NCI-H226 (cell line): ENCODE measurements at regions not wholly inside any gene's neighbourhood (a gene's known extent, or its start where the extent isn't known, plus 50 kb on each side); places are given as distances from the start of the nearest gene placed in this dataset.

Source experiments
- DNase-seq: peaks from one replicate; pipeline ENCODE4 v3.0.0-alpha.2; 2015

DNA sequence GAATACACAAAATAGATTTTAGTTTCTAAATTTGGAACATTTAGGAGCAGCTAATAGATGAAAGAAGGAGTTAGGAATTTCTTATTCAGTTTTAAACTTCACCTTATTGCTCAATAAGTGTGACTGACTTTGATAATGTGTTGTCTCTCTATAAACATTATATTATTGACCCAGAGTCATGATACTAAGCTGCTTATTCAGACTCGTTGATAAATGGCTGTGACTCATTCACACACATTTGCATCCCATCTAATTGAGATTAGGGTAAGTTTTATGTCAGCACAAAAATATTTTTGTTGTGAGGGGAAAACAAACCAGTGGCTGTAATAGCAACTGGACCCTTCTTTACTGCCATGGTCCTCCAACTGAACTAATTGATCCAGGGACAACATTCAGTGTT lies 137.6 kb downstream of the GOLIM4 start:
- no peak for DNase-seq

GRCh38 chr3:167952969-167953368 lies 142.8 kb downstream of the GOLIM4 start:
- no peak for DNase-seq

GRCh38 chr3:167950212-167950611 lies 145.5 kb downstream of the GOLIM4 start:
- DNase-seq, result no peak

DNA sequence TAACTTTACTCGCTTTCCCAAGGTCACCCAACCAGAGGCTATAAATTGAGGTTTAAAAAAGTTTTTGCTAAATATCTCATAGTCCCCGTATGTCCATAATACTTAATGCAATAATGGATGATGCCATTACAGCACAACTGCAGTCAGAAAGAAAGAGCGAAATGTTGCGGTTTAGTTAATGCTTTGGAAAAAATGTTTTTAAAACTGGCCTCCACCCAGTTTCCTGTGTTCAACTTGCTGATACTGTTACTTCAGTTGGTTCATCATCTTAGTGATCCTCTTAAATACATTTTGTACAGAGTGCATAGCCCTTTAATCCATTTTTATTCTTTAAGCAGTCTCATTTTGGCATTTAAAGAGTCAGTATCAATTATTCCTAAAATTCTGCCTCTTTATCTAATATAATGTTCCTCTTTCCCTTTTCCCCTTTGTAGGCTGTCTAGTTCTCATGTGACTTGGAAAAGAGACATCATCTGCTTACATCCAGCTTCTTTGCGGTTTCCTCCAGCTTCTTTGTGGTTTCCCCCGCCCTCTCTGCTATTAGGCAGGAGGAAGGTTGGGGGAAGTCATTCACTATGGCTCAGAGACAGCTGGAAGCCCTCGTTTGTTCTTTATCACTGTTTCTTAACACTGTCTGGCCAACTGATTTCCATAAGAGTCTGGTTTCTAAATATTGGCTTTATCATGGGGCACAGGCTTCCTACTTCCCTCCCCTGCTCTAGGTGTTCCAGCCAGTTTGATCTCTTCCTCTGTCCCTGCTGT lies 154.3 kb downstream of the GOLIM4 start:
- DNase-seq, result peak; percentile 63

DNA sequence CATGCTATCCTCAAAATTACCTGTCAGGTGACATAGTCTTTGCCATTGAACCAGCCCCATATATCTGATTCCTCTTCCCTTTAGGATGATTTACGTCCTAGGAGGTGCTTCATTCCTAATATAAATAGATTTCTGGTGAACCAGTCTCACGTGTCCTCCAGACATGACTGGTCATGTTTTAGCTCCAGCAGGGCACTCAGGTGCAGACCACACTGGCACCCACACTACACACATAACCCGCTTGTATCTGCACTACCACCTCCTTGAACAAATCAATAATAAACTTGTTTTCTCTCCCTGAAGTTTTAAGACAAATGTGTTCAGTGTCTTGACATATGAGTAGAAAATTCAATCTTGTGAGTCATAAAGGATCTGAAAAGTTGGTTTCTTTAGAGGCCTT lies 155.5 kb downstream of the GOLIM4 start:
- DNase-seq, result no peak

DNA sequence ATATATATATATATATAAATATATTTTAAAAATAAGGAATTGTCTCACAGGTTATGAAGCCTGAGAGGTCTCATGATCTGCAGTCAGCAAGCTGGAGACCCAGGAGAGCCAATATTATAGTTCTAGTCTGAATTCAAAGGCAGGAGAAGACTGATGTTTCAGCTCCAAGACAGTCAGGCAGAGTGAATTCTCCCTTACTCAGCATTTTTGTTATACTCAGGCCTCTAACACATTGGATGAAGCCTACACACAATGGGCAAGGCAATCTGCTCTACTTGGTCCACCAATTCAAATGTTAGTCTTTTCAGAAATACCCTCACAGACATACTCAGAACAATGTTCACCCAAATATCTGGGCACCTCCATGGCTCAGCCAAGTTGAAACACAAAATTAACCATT lies 157.2 kb downstream of the GOLIM4 start:
- no peak for DNase-seq

DNA sequence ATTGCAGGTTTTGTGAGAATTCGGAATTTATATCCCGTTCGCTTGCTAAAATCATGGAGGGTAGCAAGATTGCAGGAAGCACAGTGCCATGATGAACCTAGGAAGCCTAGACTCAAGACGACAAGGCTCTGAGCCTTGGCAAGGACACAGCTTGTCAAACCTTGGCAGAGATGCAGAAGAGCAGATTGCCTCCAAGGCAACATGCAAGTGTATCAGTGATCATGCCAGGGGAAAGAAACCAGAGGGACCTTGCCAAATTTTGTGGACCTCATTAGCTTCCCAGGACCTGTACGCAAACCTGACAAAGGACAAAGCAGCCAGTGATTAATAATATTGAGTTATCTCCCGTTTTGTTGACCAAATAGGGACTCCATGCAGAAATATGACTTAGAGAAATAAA lies 159.7 kb downstream of the GOLIM4 start:
- no peak for DNase-seq

DNA sequence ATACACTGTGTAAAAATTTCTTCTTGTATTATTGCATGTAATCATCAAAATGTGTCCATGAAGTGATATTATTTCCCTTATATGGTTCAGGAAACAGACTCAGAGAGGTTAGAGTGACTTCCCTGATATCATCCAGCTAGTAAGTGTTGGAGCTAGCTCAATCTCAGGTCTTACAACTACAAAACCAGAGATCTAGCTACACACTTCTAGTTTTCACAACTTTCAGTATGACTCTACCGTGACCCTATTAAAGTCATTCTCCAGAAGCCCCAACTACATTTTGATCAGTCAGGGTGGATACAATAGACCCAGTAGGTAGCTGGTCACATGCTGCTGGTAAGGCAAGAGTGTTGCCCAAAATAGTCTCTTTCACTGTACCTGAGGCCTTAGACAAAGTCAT lies 165.3 kb downstream of the GOLIM4 start:
- DNase-seq, result no peak

DNA sequence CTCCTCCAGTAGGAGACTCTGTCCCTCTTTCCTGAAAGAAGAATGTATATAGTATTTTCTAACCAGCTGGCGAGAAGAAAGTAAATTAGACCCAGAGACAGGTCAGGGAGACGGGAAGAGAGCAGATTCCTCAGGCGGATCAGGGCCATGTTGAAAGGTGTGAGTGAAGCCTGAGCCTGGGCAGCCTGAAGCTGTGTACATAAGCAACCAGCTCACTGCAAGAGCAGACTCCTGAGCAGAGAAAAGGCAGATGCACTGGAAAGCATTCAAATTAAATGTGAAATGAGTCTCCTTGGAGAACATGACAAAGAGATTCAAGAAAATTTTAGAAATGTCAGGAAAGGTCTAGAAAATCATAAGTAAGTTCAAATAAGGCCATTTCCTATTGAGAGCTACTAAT lies 165.8 kb downstream of the GOLIM4 start:
- DNase-seq, result no peak

DNA sequence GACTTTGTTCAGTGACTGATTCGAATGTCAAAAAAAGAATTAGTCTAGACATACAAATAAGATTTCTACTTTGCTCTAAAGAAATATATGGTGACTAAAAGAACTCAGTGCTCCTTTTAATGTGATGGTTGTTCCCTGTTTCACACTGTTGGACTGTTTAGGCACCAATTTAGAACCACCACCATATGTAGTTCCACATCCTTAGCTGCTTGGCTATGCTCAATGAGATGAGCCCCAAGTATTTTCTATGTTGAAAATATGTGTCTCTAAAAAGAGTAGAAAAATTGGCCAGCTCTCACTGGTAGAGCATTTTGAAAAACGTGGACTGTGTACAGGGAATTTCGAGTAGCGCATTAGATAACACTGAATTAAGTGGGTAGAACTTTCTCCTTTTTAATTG lies 167.3 kb downstream of the GOLIM4 start:
- no peak for DNase-seq

DNA sequence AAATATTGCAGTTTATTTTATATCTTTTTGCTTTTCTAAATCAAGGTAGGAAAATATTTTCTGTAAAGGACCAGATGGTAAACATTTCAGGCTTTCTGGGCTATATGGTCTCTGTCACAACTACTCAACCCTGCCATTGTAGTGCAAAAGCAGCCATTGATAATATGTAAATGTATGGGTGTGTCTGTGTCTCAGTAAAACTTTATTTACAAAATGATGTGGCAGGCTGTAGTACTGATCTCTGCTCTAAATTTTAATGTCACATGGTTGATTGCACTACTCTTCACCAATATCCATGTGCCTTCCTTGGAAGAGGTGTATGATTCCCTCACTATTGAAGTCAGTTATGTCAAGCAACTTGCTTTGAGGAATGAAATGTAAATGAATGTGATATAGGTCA lies 175.0 kb downstream of the GOLIM4 start:
- DNase-seq, result no peak

- no peak for DNase-seq
These were observed 176.1 kb downstream of the GOLIM4 start for GRCh38 chr3:167919590-167919989.

- DNase-seq, result no peak
These were observed 177.0 kb downstream of the GOLIM4 start for GRCh38 chr3:167918686-167919085.

DNA sequence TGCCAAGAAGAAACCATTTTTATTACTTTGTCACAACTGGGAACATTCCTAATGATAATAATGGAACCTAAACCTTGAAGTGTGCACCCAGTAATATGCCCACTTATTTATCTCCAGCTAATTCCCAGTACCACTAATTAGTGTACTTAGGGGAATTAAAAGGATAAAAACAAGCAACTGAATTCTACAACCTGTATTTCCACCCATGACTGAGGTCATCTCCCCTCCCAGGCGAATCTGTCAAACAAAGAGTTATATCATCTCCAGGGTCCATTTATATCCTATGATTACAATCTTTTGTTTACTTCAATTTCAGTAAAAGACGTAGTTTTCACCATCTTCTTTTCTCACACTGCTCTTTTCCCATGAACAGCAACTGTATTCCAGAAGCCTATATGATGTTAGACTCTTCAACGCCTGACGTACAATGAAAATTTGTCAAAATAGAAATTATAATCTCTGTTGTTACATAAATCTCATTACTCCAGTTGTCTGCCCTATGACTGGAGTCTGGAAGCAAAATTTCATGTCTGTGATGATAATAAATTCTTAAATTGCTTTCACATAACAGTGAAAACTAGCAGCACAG lies 177.6 kb downstream of the GOLIM4 start:
- no peak for DNase-seq

DNA sequence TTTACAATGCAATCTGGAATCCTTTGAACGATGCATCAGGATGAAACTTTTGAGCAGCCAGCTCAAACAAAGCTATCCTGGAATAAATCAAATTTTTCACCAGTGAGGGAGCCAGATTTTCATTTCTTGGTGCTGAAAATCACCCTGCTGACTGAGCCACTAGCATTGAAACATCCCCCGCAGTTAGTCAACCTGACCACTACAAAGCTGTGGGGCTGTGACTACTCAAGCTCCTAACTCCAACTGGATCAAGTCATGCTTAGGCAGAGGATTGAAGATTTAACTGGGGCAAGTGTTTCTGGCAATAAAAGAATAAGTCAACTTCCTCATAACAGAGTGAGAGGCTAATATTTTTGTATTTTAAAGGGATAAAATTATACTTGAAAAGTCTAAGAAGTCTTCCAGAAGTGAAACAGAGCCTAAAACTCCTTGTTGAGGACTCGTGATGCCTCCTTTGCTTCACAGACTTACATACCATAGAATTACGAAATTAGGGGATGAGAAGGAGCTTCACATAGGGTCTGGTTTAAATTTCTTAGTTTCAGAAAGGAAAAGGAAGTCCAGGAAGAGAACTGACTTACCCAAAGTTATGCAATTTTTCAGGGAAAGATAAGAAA lies 177.8 kb downstream of the SERPINI1 start:
- DNase-seq, result peak; percentile 7

- no peak for DNase-seq
These were observed 174.4 kb downstream of the SERPINI1 start for GRCh38 chr3:167909952-167910351.

DNA sequence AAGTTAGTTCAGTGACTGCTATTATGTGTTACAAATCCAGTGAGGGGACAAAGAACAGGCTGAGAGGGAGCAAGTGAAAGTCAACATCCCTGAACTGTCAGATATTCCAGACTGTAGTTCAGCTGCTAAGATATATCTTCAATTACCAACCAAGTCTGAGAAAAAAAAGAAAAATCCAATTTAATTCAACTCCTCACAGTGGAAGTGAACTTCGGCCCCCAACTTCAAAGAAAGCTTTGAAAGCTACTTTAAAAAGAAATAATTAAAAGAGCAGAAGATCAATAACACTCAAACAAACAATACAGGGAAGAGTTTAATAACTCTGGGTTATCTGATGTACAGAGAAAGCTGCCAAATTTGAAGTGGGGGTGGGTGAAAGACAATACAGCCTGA lies 174.0 kb downstream of the SERPINI1 start:
- no peak for DNase-seq

GRCh38 chr3:167908746-167909503 lies 173.4 kb downstream of the SERPINI1 start:
- DNase-seq, result no peak

DNA sequence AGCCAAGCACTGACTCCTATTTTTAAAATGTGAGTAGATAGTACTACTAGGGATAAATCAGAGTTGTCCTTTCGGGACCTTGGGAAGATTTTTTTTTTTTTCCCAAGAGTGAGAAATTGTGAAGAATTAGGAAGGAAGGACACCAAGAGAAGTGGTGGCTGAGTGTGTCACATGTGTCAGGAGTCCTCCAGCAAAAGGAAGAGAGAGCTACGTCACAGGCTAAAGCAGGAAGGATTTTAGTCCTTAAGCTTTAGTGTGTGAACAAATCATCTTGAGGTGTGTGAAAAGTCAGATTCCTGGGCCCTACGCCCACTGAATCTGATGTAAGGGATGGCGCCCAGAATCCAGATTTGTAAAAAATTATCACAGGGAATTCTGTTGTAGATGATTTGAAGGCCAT lies 172.7 kb downstream of the SERPINI1 start:
- no peak for DNase-seq

DNA sequence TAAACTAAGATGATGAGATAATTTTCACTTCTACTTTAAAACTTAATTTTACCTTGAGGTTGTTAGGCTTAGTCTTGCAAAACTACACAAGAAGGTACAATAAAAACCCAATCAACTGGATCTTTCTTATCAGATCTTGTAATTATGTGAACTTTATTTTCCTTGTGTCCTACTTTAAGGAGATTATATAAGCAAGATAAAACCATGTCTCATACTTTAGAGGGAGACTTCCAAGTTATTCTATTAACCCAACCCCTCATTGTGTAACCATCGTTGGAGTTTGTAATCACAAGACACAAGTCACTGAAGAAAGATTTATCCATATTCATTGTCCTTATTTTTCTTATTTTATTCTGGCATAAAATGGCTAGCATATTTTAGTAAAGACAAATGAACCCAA lies 165.6 kb downstream of the SERPINI1 start:
- no peak for DNase-seq

DNA sequence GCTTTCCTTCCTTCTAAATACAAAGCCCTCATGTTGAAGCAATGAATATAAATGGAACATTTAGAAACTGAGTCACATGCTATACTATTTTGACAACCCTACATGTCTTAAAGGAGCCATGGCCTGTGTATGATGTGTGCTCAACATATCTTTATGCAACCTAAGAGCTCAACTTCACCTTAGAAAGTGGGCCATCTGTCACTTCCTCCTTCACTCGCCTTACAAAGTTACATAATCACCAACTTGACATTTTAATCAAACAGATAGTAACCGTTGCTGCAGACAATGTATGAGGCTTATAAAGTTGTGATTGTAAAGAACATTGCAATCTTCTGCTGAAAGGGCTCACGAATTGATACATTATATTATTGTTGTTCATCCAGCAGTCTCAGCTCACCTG lies 163.6 kb downstream of the SERPINI1 start:
- DNase-seq, result no peak

GRCh38 chr3:167898091-167898490 lies 162.6 kb downstream of the SERPINI1 start:
- no peak for DNase-seq

DNA sequence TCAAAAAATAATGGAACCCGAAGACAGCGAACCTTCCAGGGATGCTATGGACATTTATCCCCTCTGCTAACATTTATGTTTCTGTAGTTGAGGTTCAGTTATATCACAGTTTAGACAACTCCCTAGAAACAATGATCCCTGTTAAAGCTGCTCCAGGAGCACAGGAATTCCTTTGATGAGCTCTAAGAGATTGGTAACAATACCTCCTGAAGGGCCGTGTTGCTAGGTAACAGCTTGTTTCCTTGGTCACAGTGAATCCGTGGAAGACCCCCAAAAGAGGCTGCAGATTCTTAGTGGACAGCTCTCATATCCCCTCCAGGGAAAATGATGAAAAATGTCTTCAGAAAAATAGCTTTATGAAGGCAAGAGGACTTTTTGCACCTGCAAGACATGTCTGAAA lies 160.2 kb downstream of the SERPINI1 start:
- DNase-seq, result no peak

DNA sequence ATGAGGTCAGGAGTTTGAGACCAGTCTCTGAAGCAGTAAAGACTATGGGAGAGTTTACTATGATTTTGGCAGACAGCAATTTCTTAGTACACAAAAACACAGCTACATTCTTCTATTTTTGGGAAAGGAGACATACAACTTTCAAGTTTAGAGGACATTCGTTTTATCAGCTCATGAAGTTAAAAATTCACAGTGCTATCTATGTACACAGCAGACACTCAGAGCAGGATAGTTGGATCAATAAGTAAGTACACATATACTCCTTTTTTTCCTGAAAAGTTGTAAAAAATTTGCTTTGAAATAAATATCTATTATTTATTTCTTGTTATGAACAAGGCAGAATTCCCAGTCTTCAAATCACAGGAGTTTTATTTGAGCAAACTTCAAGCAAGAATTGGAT lies 159.7 kb downstream of the SERPINI1 start:
- no peak for DNase-seq
